MM.1S (cell line): ENCODE measurements at regions not wholly inside any gene's neighbourhood (a gene's known extent, or its start where the extent isn't known, plus 50 kb on each side); places are given as distances from the start of the nearest gene placed in this dataset.

ENCODE experiments used
- CTCF ChIP-seq: fragments of 300-600 bp; sonication (generic); IDR thresholded peaks from 2 replicates; pipeline ENCODE4 v1.5.1; 2016; ENCODE audit warnings: antibody characterized with exemption, low read length, mixed read lengths
- EZH2 ChIP-seq: fragments of 300-600 bp; sonication (generic); optimal IDR thresholded peaks from 2 replicates; pipeline ENCODE3; 2017; ENCODE audit warnings: low read depth, mild to moderate bottlenecking, antibody characterized with exemption, low read length, mixed read lengths

GRCh38 chr15:25268166-25268565 is 170.7 kb downstream of the UBE3A start:
- no peak for TF ChIP-seq CTCF
- TF ChIP-seq EZH2, result no peak
